ENCODE measurements at regions not wholly inside any gene's neighbourhood (a gene's known extent, or its start where the extent isn't known, plus 50 kb on each side); places are given as distances from the start of the nearest gene placed in this dataset.
A peak's percentile ranks its signal among the peaks of the same experiment; 100 is the strongest.
"Not testable (repeated sequence)": the region's sequence is repeated elsewhere in the genome, so short reads cannot be mapped to it uniquely, and the experiment has no call there.

DNA sequence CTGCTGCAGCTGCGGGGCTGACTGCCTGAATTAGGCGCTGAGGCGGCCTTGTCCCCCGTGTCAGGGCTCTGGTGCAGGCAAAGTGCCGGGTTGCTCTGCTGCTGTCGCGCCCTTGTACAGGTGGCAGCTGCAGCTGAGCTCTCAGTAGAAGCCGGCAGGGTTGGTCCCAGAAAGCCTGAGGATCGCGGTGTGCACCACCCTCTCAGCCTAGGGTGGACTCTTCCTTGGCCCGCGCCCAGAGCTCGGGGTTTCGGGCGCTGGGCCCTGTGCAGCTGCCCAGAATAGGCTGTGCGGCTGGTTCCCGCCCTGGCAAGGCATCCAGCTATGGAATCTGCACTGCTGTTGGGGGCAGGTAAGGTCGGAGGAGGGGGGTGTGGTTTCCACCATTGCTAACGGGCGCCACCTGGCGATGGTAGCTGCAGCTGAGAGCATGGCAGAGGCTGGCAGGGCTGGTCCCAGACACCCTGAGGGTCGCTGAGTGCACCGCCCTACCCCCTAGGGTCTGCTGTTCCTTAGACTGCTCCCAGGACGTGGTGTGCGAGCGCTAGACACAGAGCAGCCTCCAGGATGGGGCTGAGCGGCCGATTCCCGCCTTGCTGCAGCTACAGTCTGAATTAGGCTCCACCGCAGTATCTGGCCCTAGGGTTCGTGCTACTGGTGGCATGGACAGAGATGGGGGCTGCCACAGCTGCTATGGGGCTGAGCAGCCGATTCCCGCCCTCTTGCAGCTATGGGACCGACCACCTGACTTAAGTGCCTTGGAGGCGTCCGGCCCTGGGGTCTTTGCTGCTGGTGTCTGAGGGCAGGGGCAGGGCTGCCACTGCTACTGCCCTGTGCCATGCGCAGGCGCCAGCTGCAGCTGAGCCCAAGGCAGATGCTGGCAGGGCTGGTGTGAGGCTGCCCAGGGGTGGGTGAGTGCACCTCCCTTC, 145.0 kb downstream of the CCDC74A start:
- TF ChIP-seq, protein P1, sequence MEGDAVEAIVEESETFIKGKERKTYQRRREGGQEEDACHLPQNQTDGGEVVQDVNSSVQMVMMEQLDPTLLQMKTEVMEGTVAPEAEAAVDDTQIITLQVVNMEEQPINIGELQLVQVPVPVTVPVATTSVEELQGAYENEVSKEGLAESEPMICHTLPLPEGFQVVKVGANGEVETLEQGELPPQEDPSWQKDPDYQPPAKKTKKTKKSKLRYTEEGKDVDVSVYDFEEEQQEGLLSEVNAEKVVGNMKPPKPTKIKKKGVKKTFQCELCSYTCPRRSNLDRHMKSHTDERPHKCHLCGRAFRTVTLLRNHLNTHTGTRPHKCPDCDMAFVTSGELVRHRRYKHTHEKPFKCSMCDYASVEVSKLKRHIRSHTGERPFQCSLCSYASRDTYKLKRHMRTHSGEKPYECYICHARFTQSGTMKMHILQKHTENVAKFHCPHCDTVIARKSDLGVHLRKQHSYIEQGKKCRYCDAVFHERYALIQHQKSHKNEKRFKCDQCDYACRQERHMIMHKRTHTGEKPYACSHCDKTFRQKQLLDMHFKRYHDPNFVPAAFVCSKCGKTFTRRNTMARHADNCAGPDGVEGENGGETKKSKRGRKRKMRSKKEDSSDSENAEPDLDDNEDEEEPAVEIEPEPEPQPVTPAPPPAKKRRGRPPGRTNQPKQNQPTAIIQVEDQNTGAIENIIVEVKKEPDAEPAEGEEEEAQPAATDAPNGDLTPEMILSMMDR (IDR thresholded peaks at IDR 0.05) = peak; percentile 18 to 57 (median 25)
- not testable (repeated sequence) for TF ChIP-seq POLR2A (IDR thresholded peaks at IDR 0.05); POLR2AphosphoS5 (IDR thresholded peaks at IDR 0.05; ENCODE audit: insufficient read depth in 1 of 2, low read depth in 1 of 2)
